ENCODE measurements at regions not wholly inside any gene's neighbourhood (a gene's known extent, or its start where the extent isn't known, plus 50 kb on each side); places are given as distances from the start of the nearest gene placed in this dataset.

DNA sequence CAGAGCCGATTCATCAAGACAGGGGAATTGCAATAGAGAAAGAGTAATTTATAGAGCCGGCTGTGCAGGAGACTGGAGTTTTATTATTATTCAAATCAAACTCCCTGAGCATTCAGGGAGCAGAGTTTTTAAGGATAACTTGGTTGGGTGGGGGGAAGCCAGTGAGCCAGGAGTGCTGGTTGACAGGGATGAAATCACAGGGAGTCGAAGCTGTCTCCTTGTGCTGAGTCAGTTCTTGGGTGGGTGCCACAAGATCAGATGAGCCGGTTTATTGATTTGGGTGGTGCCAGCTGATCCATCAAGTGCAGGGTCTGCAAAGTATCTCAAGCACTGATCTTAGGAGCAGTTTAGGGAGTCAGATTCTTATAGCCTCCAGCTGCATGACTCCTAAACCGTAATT is 95.4 kb upstream of the CCDC80 start:
- TF ChIP-seq, protein P1, sequence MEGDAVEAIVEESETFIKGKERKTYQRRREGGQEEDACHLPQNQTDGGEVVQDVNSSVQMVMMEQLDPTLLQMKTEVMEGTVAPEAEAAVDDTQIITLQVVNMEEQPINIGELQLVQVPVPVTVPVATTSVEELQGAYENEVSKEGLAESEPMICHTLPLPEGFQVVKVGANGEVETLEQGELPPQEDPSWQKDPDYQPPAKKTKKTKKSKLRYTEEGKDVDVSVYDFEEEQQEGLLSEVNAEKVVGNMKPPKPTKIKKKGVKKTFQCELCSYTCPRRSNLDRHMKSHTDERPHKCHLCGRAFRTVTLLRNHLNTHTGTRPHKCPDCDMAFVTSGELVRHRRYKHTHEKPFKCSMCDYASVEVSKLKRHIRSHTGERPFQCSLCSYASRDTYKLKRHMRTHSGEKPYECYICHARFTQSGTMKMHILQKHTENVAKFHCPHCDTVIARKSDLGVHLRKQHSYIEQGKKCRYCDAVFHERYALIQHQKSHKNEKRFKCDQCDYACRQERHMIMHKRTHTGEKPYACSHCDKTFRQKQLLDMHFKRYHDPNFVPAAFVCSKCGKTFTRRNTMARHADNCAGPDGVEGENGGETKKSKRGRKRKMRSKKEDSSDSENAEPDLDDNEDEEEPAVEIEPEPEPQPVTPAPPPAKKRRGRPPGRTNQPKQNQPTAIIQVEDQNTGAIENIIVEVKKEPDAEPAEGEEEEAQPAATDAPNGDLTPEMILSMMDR (IDR thresholded peaks at IDR 0.05) = no peak
- H3K27ac ChIP-seq = no peak overlapping the region

DNA sequence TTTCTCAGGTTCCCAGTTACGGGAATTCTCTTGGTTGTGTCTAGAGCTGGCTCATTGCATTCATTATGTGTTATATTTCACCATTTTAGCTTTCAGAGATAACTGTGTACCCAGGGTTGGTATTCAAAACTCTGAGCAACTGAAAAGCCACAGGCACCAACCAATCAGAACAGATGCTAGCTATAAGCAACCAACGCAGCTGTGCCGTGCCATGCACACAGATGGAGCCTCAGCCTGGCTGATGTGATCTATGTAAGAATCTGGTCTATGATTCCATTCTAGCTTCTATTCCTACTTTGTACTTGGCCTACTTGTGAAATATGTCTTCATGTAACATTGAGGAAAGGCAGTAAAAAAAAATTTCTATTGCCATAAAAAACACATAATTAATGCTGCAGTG is 95.0 kb upstream of the CCDC80 start:
- H3K27ac ChIP-seq = no peak overlapping the region
- no peak for TF ChIP-seq ZFX (IDR thresholded peaks at IDR 0.05; ENCODE audit: borderline replicate concordance)
- TF ChIP-seq, protein P1 (IDR thresholded peaks at IDR 0.05) = no peak

DNA sequence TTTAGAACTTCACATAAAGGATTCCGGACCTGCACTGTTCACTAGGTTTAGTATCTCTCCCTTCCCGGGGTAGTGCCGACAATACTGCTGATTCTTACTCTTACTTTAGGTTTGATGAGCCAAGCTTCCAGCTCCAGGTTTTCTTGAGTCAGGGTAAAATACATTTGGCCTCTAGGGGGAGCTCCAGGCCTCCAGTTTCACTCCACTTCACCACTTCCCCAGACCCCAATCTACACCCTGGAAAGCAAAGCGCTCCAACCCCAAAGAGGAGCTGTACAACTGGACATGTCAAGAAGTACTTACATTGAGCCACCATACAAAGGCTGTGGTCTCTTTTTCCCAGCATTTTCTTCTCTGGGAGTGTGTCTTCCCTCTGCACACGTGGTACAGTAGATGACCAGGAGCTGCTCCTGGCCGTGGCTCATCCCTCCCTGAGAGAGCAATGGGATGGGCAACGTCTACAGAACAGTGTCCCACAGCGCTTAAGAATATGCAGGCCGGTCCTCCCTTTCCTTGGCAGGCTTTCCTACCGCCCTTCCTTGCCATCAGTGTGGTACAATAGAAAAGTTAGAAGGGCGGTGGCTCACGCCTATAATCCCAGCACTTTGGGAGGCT is 93.9 kb upstream of the CCDC80 start:
- no peak overlapping the region for H3K27ac ChIP-seq
- TF ChIP-seq ZFX (IDR thresholded peaks at IDR 0.05; ENCODE audit: borderline replicate concordance) = no peak
- TF ChIP-seq, protein P1 (IDR thresholded peaks at IDR 0.05) = peak; percentile 86

DNA sequence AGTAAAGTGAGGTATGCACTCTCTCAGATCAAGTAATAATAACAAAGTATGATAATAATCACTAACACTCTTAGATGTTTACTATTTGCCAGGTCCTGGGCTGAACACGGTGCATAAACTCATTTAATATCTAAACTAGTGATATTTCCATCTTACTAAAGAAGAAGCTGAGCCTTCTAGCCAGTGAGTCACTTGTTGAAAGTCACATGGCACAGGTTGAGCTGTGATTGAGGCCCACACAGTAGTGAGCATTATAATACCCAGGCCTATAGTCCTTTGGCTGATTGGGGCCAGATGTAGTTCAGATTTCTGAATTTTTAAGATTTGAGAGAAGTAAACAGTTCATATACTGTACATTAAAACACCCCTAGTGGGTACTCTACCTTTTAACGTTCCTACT is 93.2 kb upstream of the CCDC80 start:
- TF ChIP-seq ZFX (IDR thresholded peaks at IDR 0.05; ENCODE audit: borderline replicate concordance) = no peak
- TF ChIP-seq, protein P1 (IDR thresholded peaks at IDR 0.05) = no peak
- H3K27ac ChIP-seq = no peak overlapping the region

DNA sequence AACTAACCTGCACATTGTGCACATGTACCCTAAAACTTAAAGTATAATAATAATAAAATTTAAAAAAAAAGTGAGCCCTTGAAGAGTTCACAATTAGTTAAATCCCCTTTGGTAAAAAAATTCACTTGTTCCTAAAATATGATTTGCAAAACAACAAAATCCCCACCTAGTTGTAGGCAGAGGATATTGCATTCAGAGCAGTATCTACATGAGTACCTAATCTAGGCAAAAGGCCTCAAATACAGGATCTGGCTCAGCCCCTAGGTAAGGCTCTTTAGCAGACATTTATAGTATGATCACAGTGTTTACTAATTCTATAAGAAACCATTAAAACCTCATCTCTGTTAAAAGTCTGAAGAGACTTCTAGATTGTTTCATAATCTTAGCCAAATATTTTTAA is 89.3 kb upstream of the CCDC80 start:
- TF ChIP-seq, protein P1 (IDR thresholded peaks at IDR 0.05) = no peak
- no peak for TF ChIP-seq ZFX (IDR thresholded peaks at IDR 0.05; ENCODE audit: borderline replicate concordance)
- H3K27ac ChIP-seq = no peak overlapping the region

DNA sequence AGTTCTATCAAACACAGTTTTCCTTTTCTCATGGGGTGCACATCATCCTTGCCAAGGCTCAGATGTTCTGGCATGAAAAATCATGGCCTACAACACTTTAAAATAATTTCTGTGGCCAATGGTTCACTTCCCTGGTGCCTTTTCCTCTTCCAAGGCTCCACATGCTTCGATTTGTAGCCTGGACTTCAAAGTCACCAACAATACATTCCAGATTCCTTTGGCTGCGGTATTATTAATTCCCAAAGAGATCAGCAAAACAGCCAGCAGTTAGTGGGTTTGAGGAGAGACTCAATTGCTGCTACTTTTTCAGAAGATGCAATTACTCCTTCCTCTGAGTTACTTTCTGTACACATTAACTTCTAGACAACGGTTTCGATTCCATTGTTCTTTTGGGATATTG is 80.3 kb upstream of the CCDC80 start:
- no peak overlapping the region for H3K27ac ChIP-seq
- TF ChIP-seq ZFX (IDR thresholded peaks at IDR 0.05; ENCODE audit: borderline replicate concordance) = no peak
- TF ChIP-seq, protein P1 (IDR thresholded peaks at IDR 0.05) = no peak

DNA sequence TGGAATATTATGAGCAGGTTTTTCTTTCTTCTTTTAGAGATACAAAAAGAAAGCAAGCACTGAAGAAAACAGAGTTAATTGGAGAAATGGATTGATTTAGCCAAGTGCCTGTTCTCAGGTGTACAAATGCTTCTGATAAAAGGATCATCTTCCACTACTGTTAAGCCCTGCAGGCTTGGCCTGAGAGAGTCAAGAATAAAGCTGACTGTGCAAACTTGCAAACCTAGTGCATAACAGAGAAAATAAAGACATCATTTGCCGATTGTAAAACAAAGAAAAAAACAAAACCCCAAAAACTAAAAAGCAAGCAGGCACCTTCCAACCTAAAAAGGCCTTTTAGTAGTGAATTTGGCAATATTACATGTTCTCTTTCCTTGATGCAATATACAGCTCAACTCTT is 78.0 kb upstream of the CCDC80 start:
- H3K27ac ChIP-seq = no peak overlapping the region
- TF ChIP-seq, protein P1 (IDR thresholded peaks at IDR 0.05) = no peak
- TF ChIP-seq ZFX (IDR thresholded peaks at IDR 0.05; ENCODE audit: borderline replicate concordance) = no peak

Measured in 22Rv1 (cell line).